ENCODE measurements at regions not wholly inside any gene's neighbourhood (a gene's known extent, or its start where the extent isn't known, plus 50 kb on each side); places are given as distances from the start of the nearest gene placed in this dataset.

GRCh38 chr7:110186334-110186733 is 904.6 kb upstream of the LRRN3 start:
- TF ChIP-seq CTCF (IDR thresholded peaks at IDR 0.05) = no peak
- TF ChIP-seq POLR2A (IDR thresholded peaks at IDR 0.05) = no peak

Data from body of pancreas (tissue), 4 donors.